Natural killer cell treated with Interleukin-12 subunit alpha and Interleukin-12 subunit beta and Interleukin-15 and Interleukin-18, amount 100 ng/mL, for 72 hours (primary cell): ENCODE measurements at regions not wholly inside any gene's neighbourhood (a gene's known extent, or its start where the extent isn't known, plus 50 kb on each side); places are given as distances from the start of the nearest gene placed in this dataset.
"Not testable (repeated sequence)": the region's sequence is repeated elsewhere in the genome, so short reads cannot be mapped to it uniquely, and the experiment has no call there.

Experiments used
- ATAC-seq, 2 donors: fragments of 150-1000 bp; cut with Tn5 transposase in 1 of 2; sonication (Bioruptor Pico), chemical (Tn5 transposase) in 1 of 2; 2 replicates each; pipeline ENCODE4 v1.10.0; 2021
- DNase-seq: peaks from one replicate; pipeline ENCODE4 v3.0.0; 2022; ENCODE audit warnings: low spot score
- H3K27ac Mint-ChIP-seq, 2 donors: 1 replicate in 1 of 2; 2 replicates in 1 of 2; pipeline ENCODE4 v1.8.0; 2022; ENCODE audit warnings: mixed read lengths in 2 of 2, mild to moderate bottlenecking in 1 of 2, moderate library complexity in 1 of 2
- H3K27me3 Mint-ChIP-seq, 2 donors: 1 replicate in 1 of 2; 2 replicates in 1 of 2; pipeline ENCODE4 v1.8.0; 2022; ENCODE audit warnings: mixed read lengths in 2 of 2
- H3K36me3 Mint-ChIP-seq: one replicate; pipeline ENCODE4 v1.8.0; 2022; ENCODE audit warnings: mixed read lengths
- H3K4me1 Mint-ChIP-seq, 2 donors: 1 replicate in 1 of 2; 2 replicates in 1 of 2; pipeline ENCODE4 v1.8.0; 2022; ENCODE audit warnings: low read depth in 2 of 2, mixed read lengths in 2 of 2, mild to moderate bottlenecking in 1 of 2
- H3K4me3 Mint-ChIP-seq: one replicate; pipeline ENCODE4 v1.8.0; 2022; ENCODE audit warnings: mixed read lengths
- H3K9me3 Mint-ChIP-seq: 2 replicates; pipeline ENCODE4 v1.8.0; 2022; ENCODE audit warnings: mixed read lengths

- ATAC-seq = no peak
- Mint-ChIP-seq H3K27me3 (no peaks in the 10 kb centered on the region), H3K9me3 (peaks cover 22% of the 10 kb centered on the region), H3K4me1 (no peaks in the 10 kb centered on the region), H3K27ac (no peak overlapping the region), H3K36me3 (peaks cover 5% of the 10 kb centered on the region), H3K4me3 (no peak overlapping the region)
- no peak for DNase-seq
Measured at GRCh38 chr16:59552164-59552563, 818.0 kb upstream of the GOT2 start.

GRCh38 chr16:59545721-59546120, 811.6 kb upstream of the GOT2 start:
- Mint-ChIP-seq H3K9me3 (peaks cover 2% of the 10 kb centered on the region), H3K27ac (no peak overlapping the region), H3K27me3 (no peaks in the 10 kb centered on the region), H3K4me3 (no peak overlapping the region), H3K36me3 (peaks cover 5% of the 10 kb centered on the region), H3K4me1 (no peaks in the 10 kb centered on the region)
- ATAC-seq = no peak
- DNase-seq = no peak

- DNase-seq = no peak
- Mint-ChIP-seq H3K27ac (no peak overlapping the region), H3K4me3 (no peak overlapping the region), H3K9me3 (peaks cover 6% of the 10 kb centered on the region), H3K27me3 (no peaks in the 10 kb centered on the region), H3K4me1 (no peaks in the 10 kb centered on the region), H3K36me3 (peaks cover 9% of the 10 kb centered on the region)
- ATAC-seq = no peak
Measured at GRCh38 chr16:59543641-59544040, 809.5 kb upstream of the GOT2 start.

GRCh38 chr16:59540621-59541020, 806.5 kb upstream of the GOT2 start:
- no peak for DNase-seq
- H3K9me3 Mint-ChIP-seq = peaks cover 6% of the 10 kb centered on the region
- H3K4me3 Mint-ChIP-seq = no peak overlapping the region
- no peaks in the 10 kb centered on the region for H3K4me1 Mint-ChIP-seq
- no peak overlapping the region for H3K27ac Mint-ChIP-seq
- no peaks in the 10 kb centered on the region for H3K27me3 Mint-ChIP-seq
- ATAC-seq = no peak
- H3K36me3 Mint-ChIP-seq = peaks cover 4% of the 10 kb centered on the region

GRCh38 chr16:59535298-59535697, 801.2 kb upstream of the GOT2 start:
- H3K9me3 Mint-ChIP-seq = peaks cover 9% of the 10 kb centered on the region
- no peak overlapping the region for H3K27ac Mint-ChIP-seq
- no peak overlapping the region for H3K4me3 Mint-ChIP-seq
- DNase-seq (no peak), ATAC-seq (no peak)
- H3K27me3 Mint-ChIP-seq = no peaks in the 10 kb centered on the region
- peaks cover 4% of the 10 kb centered on the region for H3K36me3 Mint-ChIP-seq
- H3K4me1 Mint-ChIP-seq = no peaks in the 10 kb centered on the region

GRCh38 chr16:59527206-59527997, 793.3 kb upstream of the GOT2 start:
- no peak overlapping the region for H3K27ac Mint-ChIP-seq
- H3K4me3 Mint-ChIP-seq = no peak overlapping the region
- H3K27me3 Mint-ChIP-seq = no peaks in the 10 kb centered on the region
- H3K9me3 Mint-ChIP-seq = peaks cover 3% of the 10 kb centered on the region
- no peaks in the 10 kb centered on the region for H3K4me1 Mint-ChIP-seq
- no peaks in the 10 kb centered on the region for H3K36me3 Mint-ChIP-seq
- no peak for DNase-seq
- no peak for ATAC-seq

GRCh38 chr16:59522826-59523225, 788.7 kb upstream of the GOT2 start:
- ATAC-seq (no peak), DNase-seq (no peak)
- Mint-ChIP-seq H3K27me3 (no peaks in the 10 kb centered on the region), H3K36me3 (no peaks in the 10 kb centered on the region), H3K9me3 (peaks cover 16% of the 10 kb centered on the region), H3K4me1 (no peaks in the 10 kb centered on the region), H3K4me3 (no peak overlapping the region), H3K27ac (no peak overlapping the region)

GRCh38 chr16:59518721-59519120, 784.6 kb upstream of the GOT2 start:
- H3K36me3 Mint-ChIP-seq = peaks cover 14% of the 10 kb centered on the region
- H3K9me3 Mint-ChIP-seq = peaks cover 38% of the 10 kb centered on the region
- not testable (repeated sequence) for H3K27me3 Mint-ChIP-seq, H3K4me3 Mint-ChIP-seq, H3K27ac Mint-ChIP-seq, DNase-seq, H3K4me1 Mint-ChIP-seq, ATAC-seq

GRCh38 chr16:59514651-59515050, 780.5 kb upstream of the GOT2 start:
- Mint-ChIP-seq H3K4me1 (no peaks in the 10 kb centered on the region), H3K36me3 (peaks cover 14% of the 10 kb centered on the region), H3K4me3 (no peak overlapping the region), H3K27me3 (no peaks in the 10 kb centered on the region), H3K27ac (no peak overlapping the region), H3K9me3 (peaks cover 35% of the 10 kb centered on the region)
- DNase-seq (no peak), ATAC-seq (no peak)

GRCh38 chr16:59510008-59510424, 775.9 kb upstream of the GOT2 start:
- Mint-ChIP-seq H3K9me3 (peaks cover 9% of the 10 kb centered on the region), H3K27me3 (no peaks in the 10 kb centered on the region), H3K4me3 (no peak overlapping the region), H3K4me1 (no peaks in the 10 kb centered on the region), H3K27ac (no peak overlapping the region), H3K36me3 (no peaks in the 10 kb centered on the region)
- DNase-seq (no peak), ATAC-seq (no peak)

GRCh38 chr16:59500601-59501000, 766.5 kb upstream of the GOT2 start:
- no peak overlapping the region for H3K27ac Mint-ChIP-seq
- H3K36me3 Mint-ChIP-seq = no peaks in the 10 kb centered on the region
- peaks cover 14% of the 10 kb centered on the region for H3K9me3 Mint-ChIP-seq
- H3K27me3 Mint-ChIP-seq = no peaks in the 10 kb centered on the region
- DNase-seq = no peak
- H3K4me1 Mint-ChIP-seq = no peaks in the 10 kb centered on the region
- no peak for ATAC-seq
- H3K4me3 Mint-ChIP-seq = no peak overlapping the region

- H3K9me3 Mint-ChIP-seq = peaks cover 14% of the 10 kb centered on the region
Measured at GRCh38 chr16:59487067-59487466, 753.0 kb upstream of the GOT2 start.

GRCh38 chr16:59484833-59485516, 750.9 kb upstream of the GOT2 start:
- no peak overlapping the region for H3K27ac Mint-ChIP-seq
- DNase-seq (no peak), ATAC-seq (no peak)
- peaks cover 8% of the 10 kb centered on the region for H3K36me3 Mint-ChIP-seq
- H3K27me3 Mint-ChIP-seq = no peaks in the 10 kb centered on the region
- H3K9me3 Mint-ChIP-seq = peaks cover 14% of the 10 kb centered on the region
- no peaks in the 10 kb centered on the region for H3K4me1 Mint-ChIP-seq
- H3K4me3 Mint-ChIP-seq = no peak overlapping the region

More at GRCh38 chr16:59487067-59487466, 753.0 kb upstream of the GOT2 start:
- no peak overlapping the region for H3K4me3 Mint-ChIP-seq
- DNase-seq (no peak), ATAC-seq (no peak)
- H3K4me1 Mint-ChIP-seq = no peaks in the 10 kb centered on the region
- H3K27ac Mint-ChIP-seq = no peak overlapping the region
- no peaks in the 10 kb centered on the region for H3K27me3 Mint-ChIP-seq
- H3K36me3 Mint-ChIP-seq = peaks cover 8% of the 10 kb centered on the region

- H3K27me3 Mint-ChIP-seq = no peaks in the 10 kb centered on the region
- H3K9me3 Mint-ChIP-seq = peaks cover 3% of the 10 kb centered on the region
- no peak overlapping the region for H3K27ac Mint-ChIP-seq
- DNase-seq (no peak), ATAC-seq (no peak)
- H3K4me1 Mint-ChIP-seq = no peaks in the 10 kb centered on the region
- H3K4me3 Mint-ChIP-seq = no peak overlapping the region
- no peaks in the 10 kb centered on the region for H3K36me3 Mint-ChIP-seq
Measured at GRCh38 chr16:59478838-59479237, 744.7 kb upstream of the GOT2 start.
